HG03439 (cell line): ENCODE measurements at regions not wholly inside any gene's neighbourhood (a gene's known extent, or its start where the extent isn't known, plus 50 kb on each side); places are given as distances from the start of the nearest gene placed in this dataset.
"Not testable (repeated sequence)": the region's sequence is repeated elsewhere in the genome, so short reads cannot be mapped to it uniquely, and the experiment has no call there.

ENCODE experiments used
- ATAC-seq: cut with Tn5 transposase; IDR thresholded peaks from one replicate; pipeline ENCODE4 v1.9.1; 2021; ENCODE audit warnings: mild to moderate bottlenecking, moderate library complexity; ENCODE audit not compliant: unreplicated experiment

DNA sequence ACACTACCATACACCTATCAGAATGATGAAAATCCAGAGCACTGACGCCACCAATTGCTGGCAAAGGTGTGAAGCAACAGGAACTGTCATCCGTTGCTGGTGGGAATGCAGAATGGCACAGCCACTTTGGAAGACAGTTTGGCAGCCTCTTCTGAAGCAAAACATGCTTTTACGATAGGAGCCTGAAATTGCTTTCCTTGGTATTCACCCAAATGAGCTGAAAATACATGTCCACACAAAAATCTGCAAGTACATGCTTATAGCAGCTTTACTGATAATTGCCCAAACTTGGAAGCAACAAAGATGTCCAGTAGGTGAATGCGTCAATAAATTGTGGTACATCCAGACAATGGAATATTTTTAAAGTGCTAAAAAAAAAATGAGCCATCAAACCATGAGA is 322.8 kb upstream of the FAT1 start:
- no peak for ATAC-seq

- no peak for ATAC-seq
Measured at GRCh38 chr4:187059021-187059420, 335.4 kb upstream of the FAT1 start.

- ATAC-seq, result no peak
Measured at GRCh38 chr4:187059895-187060294, 336.2 kb upstream of the FAT1 start.

DNA sequence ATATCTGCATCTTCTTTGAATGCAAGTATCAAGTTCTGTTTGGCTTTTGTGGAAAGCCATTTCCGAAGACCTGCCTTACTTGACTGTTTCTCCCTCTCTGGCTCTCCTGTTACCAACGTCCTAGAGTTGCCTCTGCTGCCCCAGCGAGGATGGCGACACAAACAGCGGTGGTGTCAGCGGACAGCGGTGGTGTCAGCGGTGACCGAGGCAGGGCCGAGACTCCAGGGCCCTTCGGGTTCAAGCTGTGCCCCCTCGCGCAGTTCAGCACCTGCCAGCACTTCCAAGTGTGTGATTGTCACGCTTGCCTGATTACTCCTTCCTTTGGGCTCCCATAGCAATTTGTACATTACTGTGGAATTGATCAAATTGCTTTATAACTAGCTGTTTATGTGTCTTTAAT is 336.9 kb upstream of the FAT1 start:
- ATAC-seq, result no peak

DNA sequence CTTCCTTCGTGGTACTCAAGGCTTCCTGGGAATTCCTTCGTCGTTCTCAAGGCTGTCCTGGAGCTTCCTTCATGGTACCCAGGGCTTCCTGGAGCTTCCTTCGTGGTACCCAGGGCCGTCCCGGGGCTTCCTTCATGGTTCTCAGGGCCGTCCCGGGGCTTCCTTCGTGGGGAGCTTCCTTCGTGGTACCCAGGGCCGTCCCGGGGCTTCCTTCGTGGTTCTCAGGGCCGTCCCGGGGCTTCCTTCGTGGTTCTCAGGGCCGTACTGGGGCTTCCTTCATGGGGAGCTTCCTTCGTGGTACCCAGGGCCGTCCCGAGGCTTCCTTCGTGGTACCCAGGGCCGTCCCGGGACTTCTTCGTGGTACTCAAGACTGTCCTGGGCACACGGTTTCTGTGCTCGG is 339.6 kb upstream of the FAT1 start:
- ATAC-seq, result no peak

GRCh38 chr4:187064033-187064432 is 340.4 kb upstream of the FAT1 start:
- ATAC-seq, result no peak

DNA sequence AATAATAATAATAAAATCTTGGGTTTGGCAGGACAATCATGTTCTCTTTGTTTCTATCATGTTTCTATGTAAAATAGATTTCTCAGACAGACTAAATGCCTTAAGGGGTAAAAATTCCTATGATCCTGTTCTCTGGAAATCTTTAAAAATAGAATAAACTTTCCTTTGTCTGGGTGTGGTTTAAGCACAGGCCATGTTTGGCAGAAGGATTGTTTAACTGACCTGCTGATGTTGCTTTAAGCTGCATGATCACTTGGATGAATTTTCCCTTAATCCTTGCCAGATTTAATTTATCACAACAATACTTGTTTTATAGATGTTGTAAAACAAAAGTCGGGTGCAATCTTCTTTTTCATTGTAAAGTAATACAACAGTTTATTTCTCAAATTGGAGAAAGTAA is 341.7 kb upstream of the FAT1 start:
- ATAC-seq, result no peak

- no peak for ATAC-seq
Measured at GRCh38 chr4:187065806-187066205, 342.1 kb upstream of the FAT1 start.

DNA sequence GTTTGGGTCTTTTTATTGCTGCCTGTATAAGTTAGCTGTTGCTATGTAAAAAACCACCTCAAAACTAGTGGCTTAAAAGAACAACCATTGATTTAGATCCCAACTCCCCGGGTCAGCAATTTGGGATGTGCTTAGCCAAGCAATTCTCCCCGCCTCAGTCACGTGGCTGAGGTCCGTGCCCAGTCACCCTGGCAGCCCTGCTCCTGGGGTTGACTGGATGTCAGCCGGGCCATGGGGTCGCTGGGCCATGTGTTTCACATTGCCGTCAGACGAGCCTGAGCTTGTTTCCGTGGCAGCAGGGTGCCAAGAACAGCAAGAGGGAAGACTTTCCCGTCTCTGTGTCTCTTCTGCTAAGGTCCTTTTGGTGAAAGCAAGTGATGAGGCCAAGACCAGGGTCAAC is 345.7 kb upstream of the FAT1 start:
- ATAC-seq, result no peak

- no peak for ATAC-seq
Measured at GRCh38 chr4:187070158-187070557, 346.5 kb upstream of the FAT1 start.

DNA sequence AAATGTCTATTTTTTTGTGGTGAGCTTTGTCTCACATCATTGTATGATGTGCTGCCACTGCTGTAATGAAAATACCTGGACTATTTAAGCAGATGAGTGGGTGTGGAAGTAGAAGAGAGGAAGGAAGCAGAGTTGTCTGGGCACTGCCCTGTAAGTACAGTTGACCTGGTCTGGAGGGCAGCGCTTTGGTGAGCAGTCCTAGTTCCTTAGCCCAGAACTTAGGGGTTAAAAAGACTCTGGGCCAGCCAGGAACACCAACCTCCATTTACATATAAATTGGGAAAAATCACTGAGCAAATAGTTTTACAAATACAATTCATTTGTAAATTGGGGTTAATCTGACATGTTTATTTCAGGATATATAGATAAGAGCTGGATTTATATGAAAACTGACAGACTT is 347.1 kb upstream of the FAT1 start:
- no peak for ATAC-seq

- no peak for ATAC-seq
Measured at GRCh38 chr4:187071946-187072600, 348.4 kb upstream of the FAT1 start.

DNA sequence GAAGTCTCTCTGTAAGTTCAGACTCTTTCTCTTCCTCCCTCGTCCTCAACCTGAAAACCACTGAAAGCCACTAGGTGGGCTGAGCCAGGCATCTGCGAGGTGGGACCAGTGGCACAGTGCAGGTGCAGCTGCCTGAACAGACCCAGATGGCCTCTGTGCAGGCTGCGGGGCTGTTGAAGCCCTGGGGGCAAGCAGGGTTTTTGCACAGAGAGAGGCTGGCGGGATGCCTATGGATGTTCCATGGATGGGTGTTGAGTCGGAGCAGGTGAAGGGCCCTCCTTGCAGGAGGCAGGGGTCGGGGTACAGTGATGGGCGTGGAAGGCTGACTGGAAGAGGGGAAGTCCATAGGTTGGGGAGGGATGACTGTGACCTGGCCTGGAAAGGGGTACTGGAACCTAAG is 350.2 kb upstream of the FAT1 start:
- no peak for ATAC-seq

- ATAC-seq, result no peak
Measured at GRCh38 chr4:187075514-187075913, 351.9 kb upstream of the FAT1 start.

DNA sequence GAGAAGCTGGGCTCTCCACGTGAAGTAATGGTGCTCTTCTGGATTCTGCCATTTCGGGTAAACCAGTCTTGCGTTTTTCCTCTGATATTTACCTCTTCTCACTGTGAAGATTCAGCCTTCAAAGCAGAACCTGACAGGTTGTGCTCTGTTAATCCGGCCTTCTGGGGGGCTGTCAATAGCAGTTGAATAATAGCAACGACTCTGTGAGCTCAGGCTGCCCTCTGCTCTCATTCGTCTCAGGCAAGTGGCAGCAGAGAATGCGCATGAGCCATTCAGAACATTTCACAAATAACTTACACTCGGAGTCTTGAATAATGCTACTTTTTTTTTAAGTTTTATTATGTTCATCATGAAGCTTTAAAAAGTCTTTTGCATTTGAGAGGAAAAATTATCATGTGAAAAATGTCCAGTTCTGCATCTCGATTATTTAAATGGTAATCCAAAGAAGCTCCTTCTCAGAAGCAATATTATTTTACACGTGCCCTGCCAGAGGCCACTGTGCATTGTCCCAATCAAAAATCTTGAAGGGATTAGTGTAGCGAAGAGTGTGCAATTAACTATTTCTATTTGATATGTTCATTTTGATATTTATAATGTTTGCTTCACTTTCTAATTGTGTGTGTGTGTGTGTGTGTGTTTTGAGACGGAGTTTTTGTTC is 354.2 kb upstream of the FAT1 start:
- ATAC-seq, result no peak

GRCh38 chr4:187084701-187085100 is 361.0 kb upstream of the FAT1 start:
- ATAC-seq, result no peak

DNA sequence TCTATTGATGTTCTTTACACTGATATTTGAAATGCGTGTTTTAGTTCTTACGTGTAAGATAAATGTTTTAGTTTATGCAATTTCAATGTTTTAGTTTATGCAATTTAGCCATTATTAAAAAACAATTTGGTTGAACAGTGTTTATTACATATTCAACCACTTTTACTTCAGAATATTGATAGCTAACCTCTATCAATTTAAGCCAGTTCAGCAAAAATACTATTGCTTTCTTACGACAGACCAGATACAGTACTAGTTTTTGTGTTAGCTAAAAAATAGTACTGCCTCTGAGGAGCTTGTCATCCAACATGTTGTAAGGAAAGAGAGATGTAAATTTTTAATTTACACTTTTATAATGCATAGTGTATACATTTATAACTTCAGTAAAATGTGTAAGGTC is 361.7 kb upstream of the FAT1 start:
- ATAC-seq, result no peak

DNA sequence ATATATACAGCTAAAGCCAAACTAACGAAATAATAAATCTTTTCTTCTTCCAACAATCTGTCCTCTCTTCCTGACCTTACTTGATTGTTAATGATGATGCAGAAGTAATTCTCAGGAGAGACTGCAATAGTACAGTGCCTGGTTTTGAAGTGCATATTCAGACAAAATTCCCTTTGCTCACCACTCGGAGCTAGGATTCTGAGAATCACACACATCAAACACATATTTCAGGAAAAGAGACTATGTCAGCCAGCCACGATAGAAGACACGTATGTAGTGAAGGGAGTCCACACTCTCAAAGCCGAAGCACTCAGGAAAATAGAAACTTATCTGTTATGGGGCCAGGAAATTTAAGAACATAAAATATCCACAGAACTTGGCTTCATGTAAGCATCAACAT is 362.5 kb upstream of the FAT1 start:
- no peak for ATAC-seq

- no peak for ATAC-seq
Measured at GRCh38 chr4:187088070-187088799, 364.6 kb upstream of the FAT1 start.

- no peak for ATAC-seq
Measured at GRCh38 chr4:187090401-187090800, 366.7 kb upstream of the FAT1 start.

GRCh38 chr4:187090832-187091231 is 367.2 kb upstream of the FAT1 start:
- not testable (repeated sequence) for ATAC-seq

GRCh38 chr4:187094144-187094543 is 370.5 kb upstream of the FAT1 start:
- ATAC-seq, result no peak
